ENCODE measurements at regions not wholly inside any gene's neighbourhood (a gene's known extent, or its start where the extent isn't known, plus 50 kb on each side); places are given as distances from the start of the nearest gene placed in this dataset.

- no peak for DNase-seq (ENCODE audit: low read depth)
These were observed 75.4 kb upstream of the LDLRAD3 start for GRCh38 chr11:35868491-35868890.

- no peak for DNase-seq (ENCODE audit: low read depth)
These were observed 70.1 kb upstream of the LDLRAD3 start for GRCh38 chr11:35873721-35874120.

- DNase-seq (ENCODE audit: low read depth) = peak; percentile 38
These were observed 69.0 kb upstream of the LDLRAD3 start for GRCh38 chr11:35874751-35875450.

DNA sequence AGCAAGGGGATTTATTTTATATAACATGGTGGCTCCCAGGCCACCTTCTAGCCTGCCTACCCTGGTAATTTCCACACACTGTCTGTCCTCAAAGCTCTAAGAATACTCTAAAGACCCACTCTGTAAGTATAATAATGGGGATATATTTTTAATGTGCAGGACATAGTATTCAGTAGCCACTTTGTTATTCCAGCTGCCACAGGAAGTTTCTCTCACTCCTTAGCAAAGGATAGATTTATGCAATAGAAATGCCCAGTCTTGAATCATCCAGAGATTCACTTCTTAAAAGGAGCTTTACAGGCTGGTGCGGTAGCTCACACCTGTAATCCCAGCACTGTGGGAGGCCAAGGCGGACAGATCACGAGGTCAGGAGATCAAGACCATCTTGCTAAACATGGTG lies 68.4 kb upstream of the LDLRAD3 start:
- DNase-seq (ENCODE audit: low read depth) = no peak

GRCh38 chr11:35876786-35877185 lies 67.1 kb upstream of the LDLRAD3 start:
- no peak for DNase-seq (ENCODE audit: low read depth)

DNA sequence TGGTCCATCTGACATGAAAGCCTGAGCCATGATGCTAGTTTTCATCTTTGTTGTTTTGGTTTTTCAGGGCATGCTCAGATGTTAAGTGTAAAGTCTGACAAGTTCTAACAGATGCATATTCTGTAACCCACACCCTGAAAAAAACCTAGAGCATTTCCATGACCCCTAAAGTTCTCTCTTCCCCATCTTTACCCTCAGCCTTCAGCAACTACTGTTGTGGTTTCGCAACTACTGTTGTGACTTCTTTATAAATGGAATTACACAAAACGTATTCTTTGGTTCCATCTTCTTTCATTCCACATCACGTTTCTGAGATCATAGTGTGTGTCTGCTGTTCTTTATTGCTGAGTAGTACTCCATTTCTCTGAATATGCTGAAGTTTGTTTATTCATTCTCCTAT lies 65.1 kb upstream of the LDLRAD3 start:
- no peak for DNase-seq (ENCODE audit: low read depth)

DNA sequence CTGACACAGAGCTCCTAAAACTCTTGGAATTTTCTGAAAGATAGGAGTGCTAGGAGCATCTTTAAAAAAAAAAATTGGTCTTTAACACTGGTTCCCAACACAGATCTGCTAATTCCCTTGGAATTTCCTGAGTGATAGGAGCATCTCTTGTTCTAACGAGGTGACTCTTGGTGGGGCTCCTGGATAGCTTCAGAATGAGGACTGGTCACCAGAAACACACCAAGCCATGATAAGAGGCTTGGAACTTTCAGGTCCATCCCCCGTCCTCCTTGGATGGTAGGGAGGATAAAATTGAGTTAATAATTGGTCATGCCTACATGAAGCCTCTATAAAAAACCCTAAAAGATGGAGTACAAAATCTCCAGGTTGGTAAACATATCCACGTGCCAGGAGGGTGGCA lies 64.5 kb upstream of the LDLRAD3 start:
- no peak for DNase-seq (ENCODE audit: low read depth)

GRCh38 chr11:35886759-35887158 lies 57.1 kb upstream of the LDLRAD3 start:
- no peak for DNase-seq (ENCODE audit: low read depth)

DNA sequence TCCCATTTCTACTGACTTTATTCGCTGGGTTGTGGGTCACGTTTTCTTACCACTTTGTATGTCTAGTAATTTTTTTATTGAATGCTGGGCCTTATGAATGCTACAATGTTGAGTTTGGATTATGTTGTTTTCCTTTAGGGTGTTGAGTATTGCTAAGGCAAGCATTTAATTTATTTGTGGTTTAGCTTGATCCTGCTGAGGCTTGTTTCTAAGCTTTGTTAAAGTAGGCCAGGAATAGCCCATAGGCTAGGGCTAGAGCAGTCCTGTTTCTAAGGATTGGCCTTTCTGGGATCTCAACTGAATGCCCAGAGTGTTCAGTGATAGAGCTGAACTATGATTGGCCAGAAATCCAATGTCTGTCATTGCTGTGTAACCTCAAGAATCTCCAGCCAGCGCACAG lies 56.1 kb upstream of the LDLRAD3 start:
- DNase-seq (ENCODE audit: low read depth) = no peak

DNA sequence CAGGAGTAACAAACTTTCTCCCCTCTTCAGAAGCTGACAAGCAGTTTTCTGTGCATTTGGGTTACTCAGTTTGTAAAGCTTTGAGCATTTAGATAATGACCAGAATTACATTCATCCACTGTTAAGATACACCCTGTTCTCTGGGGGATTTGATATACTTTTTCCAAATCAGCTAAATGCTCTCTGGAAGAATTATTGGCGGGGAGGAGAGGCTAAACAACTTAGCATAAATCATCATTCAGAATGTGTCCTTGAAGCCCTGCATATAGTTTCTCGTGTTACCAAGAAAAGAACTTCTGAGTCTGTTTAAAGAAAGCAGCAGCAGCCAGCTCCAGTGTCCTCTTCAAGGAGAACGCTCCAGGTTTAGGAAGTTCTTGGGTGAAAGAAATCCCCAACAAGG lies 54.9 kb upstream of the LDLRAD3 start:
- no peak for DNase-seq (ENCODE audit: low read depth)

GRCh38 chr11:35891096-35891495 lies 52.8 kb upstream of the LDLRAD3 start:
- no peak for DNase-seq (ENCODE audit: low read depth)

DNA sequence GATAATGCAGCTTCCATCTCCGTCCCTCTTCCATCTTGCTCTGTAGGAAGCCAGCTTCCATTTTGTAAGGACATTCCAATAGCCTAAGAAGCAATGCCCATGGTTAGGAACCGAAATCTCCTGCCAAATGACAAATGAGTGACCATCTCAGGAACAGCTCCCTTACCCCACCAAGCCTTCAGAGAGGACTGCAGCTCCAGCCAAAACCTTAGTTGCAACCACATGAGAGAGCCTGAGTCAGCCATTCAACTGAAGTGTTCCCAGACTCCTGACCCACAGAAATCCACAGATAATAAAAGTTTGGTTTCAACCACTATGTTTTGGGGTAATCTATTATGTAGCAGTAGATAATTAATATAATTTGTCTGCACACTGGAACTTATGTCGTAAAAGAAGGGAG lies 51.7 kb upstream of the LDLRAD3 start:
- DNase-seq (ENCODE audit: low read depth) = peak; percentile 47

- peak; percentile 94 for DNase-seq (ENCODE audit: low read depth)
These were observed 49.9 kb upstream of the LDLRAD3 start for GRCh38 chr11:35893796-35894475.

All from myocyte (in vitro differentiated cells).